GM21786 (cell line): ENCODE measurements at regions not wholly inside any gene's neighbourhood (a gene's known extent, or its start where the extent isn't known, plus 50 kb on each side); places are given as distances from the start of the nearest gene placed in this dataset.

Experiments used
- ATAC-seq: cut with Tn5 transposase; IDR thresholded peaks from one replicate; pipeline ENCODE4 v1.9.1; 2021; ENCODE audit not compliant: unreplicated experiment

DNA sequence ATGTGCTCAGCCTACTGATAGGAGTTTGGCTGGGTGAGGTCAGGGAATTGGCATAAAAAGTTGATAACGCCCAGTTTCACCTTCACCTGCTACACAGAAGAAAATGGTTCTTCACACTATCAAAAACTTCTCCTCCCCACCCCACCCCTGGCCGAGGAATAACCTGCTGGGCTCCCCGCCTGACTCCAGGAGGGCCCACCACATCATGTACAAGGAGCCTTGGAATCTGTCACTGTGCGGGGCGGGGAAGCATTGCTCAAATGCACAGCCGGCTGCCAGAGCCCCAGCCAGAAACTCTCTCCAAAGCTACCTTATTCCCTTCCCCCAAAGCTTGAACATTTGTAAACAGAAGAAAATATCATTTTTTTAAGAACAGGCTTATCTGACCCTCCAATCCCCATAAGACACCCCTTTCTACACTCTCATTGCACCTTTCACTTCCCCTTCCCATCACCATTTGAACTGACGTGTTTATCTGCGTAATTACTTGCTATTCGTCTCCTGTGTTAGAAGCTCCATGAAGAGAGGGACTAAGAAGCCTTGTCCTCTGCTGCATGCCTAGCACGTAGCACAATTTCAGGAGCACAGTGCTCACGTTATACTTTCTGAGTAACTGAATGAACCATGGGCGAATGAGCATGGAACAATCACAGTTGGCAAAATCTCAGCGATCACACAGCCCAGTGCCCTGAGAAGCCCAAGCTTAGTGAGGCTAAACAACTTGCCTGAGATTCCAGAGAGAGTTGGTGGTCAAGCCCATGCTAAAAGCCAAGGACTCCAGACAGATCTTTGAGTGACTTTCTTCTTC lies 82.9 kb downstream of the HES1 start:
- ATAC-seq, result peak; percentile 71

DNA sequence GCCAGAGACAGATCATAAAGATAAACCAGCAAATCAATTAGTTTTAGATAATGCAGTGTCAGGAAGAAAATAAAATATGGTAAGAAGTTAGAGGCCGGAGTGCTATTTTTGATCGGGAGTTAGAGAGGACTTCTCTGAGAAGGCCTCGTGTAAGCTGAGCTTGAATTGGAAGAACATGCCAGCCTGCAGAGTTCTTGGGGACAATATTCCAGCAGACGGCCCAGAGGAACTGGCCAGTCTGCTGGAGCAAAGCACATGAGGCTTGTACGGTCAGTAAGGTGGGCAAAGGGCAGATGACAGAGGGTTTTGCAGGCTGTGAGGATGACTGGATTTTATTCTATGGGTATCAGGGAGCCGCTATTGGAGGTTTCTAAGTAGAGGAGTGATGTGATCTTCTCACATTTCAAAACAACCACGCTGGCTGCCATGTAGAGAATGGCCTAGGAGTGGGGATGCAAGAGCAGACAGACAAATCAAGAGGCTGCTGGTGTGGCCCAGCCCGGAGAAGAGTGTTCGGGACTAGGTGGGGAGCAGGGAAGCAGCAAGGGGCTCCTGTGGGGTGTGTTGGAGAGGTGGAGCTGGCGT lies 84.0 kb downstream of the HES1 start:
- ATAC-seq, result no peak

DNA sequence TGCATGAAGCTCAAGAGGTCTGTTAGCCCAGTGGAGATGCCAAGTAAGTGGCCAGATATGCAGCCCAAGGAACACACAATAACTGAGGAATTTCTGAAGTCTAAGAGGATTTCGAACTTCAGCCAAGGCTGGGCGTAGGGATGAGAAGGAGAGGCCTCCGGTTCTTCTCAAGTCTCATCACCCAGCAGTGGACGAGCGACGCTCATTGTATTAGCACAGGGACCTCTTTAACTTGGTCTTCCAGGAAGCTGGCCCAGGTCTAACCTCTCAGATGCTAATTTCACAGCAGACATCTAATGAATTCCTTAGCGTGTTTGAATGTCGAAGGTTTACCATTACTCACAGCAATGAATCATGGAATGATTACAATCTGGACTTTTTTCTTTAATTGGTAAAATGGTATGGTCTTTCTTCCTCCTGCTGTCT lies 85.0 kb downstream of the HES1 start:
- ATAC-seq, result no peak

DNA sequence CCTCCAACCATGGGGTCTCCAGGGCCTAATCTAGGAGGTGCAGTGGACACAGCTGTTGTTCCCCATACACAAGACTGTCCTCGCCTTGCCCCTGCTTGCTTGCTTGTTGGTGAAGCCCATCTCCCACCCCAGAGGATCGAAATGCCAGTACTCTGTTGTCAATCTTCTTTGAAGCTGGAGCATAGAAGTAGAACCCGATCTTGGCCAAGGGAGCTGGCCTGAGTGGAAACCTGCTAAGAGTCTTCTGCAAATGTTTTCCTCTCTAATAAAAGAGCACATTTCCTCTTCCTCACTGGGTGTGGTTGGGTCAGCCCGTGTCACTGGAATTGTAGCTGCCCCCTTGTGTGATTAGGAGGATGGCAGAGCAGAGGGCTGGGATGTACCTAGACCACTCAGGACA lies 85.4 kb downstream of the HES1 start:
- no peak for ATAC-seq

DNA sequence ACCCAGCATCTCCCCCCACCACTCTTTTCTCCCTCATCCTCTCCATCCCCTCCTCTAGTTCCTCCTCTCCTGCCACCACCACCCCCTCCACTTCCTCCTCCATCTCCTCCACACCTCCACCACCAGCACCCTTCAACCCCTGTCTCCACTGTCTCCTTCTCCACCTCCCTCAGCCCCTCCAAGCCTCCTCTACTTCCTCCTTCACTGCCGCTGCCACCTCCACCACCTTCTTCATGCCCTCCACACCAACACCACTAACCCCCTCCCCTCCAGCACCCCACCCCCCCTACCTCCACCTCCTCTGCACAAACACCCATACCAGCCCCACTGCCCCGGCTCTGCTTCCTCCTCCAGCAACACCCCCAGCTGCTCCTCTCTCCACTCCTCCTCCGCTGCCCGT lies 88.0 kb downstream of the HES1 start:
- ATAC-seq, result no peak

DNA sequence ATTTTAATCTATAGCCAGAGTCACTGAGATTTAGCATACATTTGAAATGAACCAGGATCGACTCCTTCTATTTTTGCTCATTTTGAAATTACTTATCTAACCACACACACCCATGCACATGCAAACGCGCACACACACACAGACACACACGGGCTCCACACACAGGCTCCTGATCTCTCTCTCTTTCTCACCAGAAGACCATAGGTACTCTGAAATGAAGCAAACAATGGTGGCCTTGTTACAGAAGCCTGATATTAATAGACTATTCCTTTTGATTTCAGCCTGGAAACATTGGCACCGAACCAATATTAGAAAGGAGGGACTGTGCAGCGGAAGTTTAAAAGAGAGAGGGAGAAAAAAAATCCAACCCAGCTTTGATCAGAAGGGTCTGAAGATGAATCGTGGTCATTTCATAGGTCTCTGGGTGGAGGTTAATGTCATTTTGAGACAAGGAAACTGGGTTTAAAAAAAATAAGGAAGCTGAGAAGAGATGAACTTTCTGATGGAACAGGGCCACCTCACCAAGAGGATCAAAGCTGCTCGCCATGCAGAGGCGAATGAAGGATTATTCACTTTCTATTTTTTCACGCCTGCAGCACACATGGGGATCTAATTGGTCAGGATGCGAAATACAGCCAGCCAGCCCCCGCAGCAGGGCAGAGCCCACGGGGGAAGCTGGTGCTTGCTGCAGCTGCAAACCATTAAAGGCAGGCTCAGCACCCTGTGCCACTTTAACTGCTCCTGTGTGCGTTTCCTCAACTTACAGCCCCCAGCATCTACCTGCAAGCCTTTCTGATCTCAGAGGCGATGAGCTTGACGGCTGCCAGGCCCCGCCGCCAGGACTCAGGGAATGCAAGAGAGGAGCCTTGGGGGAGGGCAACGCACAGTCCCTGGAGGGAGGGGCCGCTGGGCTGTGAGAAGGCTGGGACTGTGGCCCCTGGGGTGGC lies 88.8 kb downstream of the HES1 start:
- no peak for ATAC-seq

DNA sequence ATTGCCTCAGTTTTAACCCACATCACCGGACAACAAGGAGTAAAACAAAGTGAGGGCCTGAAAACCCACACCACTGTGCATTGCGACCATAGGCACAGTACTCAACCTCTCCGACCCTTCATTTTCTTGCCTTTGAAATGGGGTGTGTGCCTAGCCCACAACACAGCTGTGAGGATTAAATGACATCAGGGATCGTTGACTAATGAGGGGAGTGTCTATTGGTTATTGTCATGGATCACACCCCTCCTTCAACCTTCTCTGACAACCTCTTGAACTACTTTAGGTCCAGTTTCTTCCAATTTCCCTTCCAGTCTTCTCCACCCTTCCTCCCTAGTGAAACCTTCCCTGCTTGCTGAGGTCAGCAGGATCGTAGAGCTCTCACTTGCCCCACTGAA lies 89.5 kb downstream of the HES1 start:
- ATAC-seq, result no peak

DNA sequence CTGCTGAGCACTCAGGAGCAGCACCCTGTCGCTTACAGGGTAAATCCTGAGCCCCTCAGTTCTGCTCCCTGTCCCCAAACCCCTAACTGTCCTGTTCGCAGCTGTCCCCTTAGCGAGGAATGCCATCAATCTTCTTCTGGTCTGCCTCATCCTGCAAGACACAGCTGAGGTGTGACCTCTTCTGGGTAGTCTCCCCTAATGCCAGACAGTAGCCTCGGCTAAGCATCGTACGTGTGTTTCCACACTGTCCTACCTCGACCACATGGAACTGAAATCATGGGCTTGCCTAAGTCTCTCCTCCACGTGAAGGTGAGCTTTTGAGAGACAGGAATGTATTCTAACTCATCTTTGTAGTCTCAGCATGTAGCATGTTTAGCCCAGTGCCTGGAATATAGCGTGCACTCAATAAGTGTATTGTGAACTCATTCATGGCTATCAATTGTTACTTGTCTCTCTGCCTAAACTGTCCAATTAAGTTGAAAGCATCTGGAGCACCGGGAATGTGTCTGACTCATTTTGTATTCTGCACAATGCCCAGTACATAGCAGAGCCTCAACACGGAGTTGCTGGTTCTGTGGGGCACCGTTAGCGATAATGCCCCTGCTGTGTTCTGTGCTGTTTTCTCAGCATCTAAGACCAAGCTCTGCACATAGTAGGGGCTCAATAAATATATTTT lies 90.2 kb downstream of the HES1 start:
- no peak for ATAC-seq

DNA sequence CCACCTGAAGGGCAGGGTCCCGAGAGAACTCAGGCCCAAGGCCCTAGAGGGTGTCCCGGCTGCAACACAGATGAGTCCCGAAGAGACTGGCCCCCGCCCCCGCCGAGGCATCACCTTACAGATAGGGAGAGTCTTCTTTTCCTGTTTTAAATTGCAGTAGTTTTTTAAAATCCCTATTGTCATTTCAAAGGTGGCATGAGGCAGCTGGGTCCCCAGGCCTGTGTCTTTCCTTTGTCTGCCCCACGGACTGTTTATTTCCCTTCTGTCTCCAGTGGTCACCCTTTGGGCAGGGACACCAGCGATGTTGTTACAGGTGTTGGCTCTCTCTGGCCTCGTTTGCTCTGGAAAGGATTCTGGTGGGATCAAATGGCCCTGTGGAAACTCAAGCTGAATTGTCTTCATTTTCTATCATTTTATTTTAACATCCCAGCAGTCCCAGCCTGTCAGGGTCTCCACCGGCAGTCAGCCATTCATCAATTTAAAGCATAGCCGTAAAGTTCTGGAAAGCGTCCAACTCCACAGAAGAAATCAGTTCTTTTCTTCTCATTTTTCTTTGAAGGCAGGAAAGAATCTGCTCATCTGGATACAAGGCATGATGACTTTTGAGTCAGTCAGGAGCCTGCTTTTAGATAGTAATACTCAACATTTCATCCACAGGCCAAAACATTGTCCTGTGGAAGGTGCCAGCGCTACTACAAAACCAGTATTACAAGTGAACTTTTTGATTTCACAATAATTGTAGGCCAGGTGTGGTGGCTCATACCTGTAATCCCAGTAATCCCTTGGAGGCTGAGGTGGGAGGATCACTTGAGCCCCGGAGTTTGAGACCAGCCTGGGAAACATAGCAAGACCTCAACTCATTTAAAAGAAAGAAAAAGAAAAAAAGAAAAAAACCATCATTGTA lies 96.2 kb downstream of the HES1 start:
- ATAC-seq, result no peak

DNA sequence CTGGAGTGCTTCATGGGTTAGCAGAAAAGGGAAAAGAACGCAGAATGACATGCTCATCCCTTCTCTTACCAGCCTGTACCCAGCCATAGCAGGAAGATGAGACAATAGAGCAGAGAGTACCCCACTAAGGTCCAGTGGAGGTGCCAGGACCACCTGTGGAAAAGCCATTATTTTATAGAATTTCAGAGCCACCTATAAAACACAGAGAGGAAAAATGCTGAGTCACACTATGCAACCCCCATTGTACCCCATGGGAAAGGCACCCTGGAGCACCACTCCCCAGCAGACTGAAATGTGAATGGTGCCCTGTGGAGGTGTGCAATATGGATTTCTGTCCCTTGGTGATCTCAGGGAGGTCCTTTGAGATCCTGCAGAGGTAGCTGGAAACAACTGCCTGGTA lies 97.2 kb downstream of the HES1 start:
- no peak for ATAC-seq

DNA sequence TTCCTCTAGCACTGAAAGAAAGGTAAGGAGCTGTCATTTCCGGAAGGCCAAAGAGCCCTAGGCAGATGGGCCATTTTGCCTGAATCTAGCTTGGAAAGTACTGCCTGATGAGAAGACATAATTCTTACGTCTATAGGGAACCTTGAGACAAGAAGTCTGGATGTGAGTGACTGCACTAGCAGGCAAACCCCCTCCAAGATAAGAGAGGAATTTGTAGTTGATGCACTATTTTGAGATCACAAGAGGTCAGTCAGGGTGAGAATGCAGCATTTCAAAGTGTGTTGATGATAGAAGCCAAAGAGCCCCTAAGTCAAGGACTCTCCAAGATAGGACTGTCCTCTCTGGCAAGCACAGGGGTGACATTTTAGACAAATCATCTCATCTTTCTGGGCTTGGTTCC lies 99.2 kb downstream of the HES1 start:
- no peak for ATAC-seq

DNA sequence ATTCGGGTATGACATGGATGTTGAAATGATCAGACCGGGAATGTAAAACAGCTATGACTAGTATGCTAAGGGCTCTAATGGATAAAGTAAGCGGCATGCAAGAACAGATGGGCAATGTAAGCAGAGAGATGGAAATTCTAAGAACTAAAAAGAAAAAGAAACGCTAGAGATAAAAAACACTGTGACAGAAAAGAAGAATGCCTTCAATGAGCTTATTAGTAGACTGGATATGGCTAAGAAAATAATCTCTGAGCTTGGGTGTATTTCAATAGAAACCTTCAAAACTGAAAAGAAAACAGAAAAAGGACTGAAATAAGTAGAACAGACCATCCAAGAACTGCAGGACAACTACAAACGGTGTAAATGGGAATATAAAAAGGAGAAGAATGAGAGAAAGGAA lies 101.2 kb downstream of the HES1 start:
- ATAC-seq, result no peak

DNA sequence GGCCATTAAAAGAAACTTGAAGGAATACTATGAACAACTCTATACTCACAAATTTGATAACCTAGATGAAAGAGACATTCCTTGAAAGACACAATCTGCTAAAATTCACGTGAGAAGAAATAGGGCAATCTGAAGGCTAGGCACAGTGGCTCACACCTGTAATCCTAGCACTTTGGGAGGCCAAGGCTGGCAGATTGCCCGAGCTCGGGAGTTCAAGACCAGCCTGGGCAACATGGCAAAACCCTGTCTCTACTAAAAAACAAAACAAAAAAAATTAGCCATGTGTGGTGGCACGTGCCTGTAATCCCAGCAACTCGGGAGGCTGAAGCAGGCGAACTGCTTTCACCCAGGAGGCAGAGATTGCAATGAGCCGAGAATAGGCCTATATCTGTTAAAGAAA lies 104.8 kb downstream of the HES1 start:
- ATAC-seq, result no peak

DNA sequence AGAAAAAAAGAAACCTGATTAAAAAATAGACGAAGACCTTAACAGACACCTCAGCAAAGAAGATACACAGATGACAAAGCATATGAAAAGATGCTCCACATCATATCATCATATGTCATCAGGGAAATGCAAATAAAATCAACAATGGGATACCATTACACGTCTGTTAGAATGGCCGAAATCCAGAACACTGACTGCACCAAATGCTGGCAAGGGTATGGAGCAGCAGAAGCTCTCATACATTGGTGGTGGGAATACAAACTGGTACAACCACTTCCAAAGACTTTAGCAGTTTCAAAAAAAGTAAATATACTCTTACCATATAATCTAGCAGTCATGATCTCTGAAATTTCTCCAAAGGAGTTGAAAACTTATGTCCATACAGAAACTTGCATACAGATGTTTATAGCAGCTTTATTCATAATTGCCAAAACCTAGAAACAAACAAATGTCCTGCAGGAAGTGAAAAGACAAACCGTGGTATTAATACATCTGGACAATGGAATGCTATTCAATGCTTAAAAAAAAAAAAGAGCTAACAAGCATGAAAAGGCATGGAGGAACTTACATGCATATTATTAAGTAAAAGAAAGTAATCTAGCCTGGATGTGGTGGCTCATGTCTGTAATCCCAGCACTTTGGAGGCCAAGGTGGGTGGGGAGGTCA lies 107.4 kb downstream of the HES1 start:
- no peak for ATAC-seq

DNA sequence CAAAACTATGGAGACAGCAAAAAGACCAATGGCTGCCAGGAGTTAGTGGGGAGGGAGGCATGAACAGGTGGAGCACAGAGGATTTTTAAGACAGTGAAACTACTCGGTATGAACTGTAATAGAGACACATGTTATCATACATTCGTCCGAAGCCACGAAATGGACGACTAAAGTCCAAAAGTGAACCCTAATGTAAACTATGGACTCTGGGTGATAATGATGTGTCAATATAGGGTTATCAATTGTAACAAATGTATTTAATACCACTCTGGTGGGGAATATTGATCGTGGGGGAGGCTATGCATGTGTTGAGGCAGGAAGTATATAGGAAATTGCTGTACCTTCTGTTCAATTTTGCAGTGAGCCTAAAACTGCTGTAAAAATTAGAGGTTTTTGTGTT lies 107.0 kb downstream of the CPN2 start:
- no peak for ATAC-seq

DNA sequence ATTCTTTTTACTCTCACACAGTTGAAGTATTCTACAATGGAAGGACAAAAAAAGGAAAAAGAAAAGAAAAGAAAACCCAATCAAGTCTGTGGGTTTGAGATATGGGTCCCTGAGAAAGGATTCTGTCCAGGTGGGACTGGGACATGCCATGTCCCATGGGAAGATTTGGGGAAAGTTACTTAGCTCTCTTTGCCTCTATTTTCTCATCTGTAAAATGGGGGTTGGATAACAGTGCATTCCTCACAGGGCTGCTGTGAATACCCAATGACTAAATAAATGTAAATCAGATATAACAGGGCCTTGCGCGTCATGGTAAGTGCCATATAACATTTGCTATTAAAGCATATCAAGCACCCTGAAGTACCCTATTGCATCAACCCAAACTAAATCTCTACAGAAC lies 105.7 kb downstream of the CPN2 start:
- ATAC-seq, result no peak

DNA sequence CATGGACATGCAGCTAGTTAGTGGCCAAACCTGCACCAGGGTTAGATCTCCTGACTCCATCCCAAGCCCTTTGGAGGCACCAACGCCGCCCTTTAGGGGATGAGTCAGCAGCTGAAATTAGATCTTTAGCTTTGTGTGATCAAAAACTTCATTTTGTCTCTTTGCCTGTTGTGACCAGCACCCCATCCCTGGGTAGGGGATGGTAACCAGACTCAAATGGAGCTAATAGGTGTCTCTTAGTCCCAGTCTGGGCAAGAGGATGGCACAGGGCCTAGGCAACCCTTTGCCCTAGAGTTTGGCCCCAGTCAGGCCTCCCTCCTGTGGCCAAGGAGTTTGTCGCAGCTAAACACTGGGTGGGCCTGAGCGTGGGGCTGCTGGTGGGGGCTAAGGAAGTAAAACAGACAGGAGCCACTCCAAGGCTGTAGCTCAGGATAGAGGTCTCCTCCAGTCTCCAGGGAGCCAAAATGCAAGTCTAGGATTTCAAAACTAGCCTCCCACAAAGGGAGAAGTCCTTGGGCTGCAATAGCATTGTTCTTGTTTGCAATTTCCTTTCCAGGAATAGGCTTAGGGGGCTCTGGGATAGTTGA lies 105.1 kb downstream of the CPN2 start:
- no peak for ATAC-seq

DNA sequence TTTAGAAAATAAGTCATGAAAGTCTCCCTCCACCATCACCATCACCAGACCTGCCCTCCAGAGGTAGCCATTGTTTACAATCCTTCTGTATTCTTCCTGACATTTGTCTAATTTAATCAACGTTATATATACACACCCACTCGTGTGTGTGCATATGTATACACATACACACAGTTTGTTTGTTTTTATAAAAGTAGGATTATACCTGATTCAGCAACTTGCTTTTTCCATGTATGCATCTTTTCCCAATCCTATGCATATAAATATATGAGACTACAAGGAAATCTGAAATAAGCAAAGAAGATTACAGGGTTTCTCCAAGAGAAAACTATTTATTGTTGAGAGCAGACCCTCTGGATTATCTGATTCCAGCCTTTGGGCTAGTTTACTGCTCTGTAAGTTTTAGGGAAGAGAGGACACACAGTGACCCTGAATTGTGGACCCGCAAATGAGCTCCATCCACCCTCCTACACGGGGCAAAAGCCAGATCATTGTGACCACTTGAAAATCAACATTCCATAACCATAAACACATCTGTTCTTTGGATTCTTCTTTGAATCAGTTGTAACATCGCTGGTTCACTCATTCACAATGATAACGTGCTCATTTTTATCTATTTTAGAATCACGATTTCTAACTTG lies 104.3 kb downstream of the CPN2 start:
- ATAC-seq, result no peak

DNA sequence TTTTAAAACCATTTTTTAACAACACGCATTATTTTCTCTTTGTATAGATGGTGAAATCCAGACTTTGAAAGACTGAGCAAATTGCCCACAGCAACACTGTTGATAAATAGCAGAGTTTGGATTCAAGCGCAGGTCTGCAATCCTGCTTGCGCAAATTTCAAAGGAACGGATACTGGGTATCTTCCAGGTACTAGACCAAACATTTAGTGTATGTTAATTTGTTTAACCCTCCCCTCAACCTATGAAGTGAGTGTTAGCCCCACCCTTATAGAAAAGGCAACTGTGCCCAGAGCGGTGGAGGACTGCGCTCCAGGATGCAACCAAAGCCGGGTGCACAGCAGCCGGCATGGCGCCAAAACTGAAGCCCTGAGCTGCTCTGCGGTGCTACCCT lies 103.8 kb downstream of the CPN2 start:
- no peak for ATAC-seq
